ENCODE measurements at regions not wholly inside any gene's neighbourhood (a gene's known extent, or its start where the extent isn't known, plus 50 kb on each side); places are given as distances from the start of the nearest gene placed in this dataset.

- no peak for TF ChIP-seq POLR2A (IDR thresholded peaks at IDR 0.05)
- no peak for TF ChIP-seq CTCF (IDR thresholded peaks at IDR 0.05)
These were observed 148.9 kb upstream of the IQSEC1 start for GRCh38 chr3:13222131-13222530.

Data from stomach (tissue), 4 donors.